SK-N-SH (cell line): ENCODE measurements at regions not wholly inside any gene's neighbourhood (a gene's known extent, or its start where the extent isn't known, plus 50 kb on each side); places are given as distances from the start of the nearest gene placed in this dataset.

Experiments
- CTCF ChIA-PET: fragments of 300-600, 350-600 bp; formaldehyde crosslinking; extraction: SDS; loops from one replicate; lab custom pipeline; 2021; lab: Yijun Ruan, JAX
- POLR2A ChIA-PET: fragments of 350-600 bp; sonication (Branson Sonifier 250); formaldehyde crosslinking; extraction: SDS; loops from one replicate; lab custom pipeline; 2020; ENCODE audit warnings: antibody characterized with exemption, inconsistent platforms; lab: Yijun Ruan, JAX
- DNase-seq: peaks from one replicate; pipeline ENCODE4 v3.0.0; 2012
- H2AFZ ChIP-seq: fragments of 200-600 bp; sonication (generic); 2 replicates; pipeline ENCODE4 v1.8.1; 2016; ENCODE audit warnings: antibody characterized with exemption, mild to moderate bottlenecking, low read depth
- H3F3A ChIP-seq: fragments of 200-600 bp; sonication (generic); replicated peaks from 2 replicates; pipeline ENCODE3; 2016; ENCODE audit warnings: antibody characterized with exemption, mild to moderate bottlenecking; ENCODE audit not compliant: insufficient read depth
- H3K27ac ChIP-seq, 2 experiments: fragments of 200-500 bp in 1 of 2; fragments of 200-600 bp in 1 of 2; sonication (Bioruptor generic) in 1 of 2; sonication (generic), shearing (Covaris generic) in 1 of 2; 2 replicates each; pipeline versions ENCODE4 v1.5.1 to v1.6.1; 2014 to 2016; ENCODE audit warnings: low read depth in 2 of 2, inconsistent platforms in 1 of 2, low read length in 1 of 2, mild to moderate bottlenecking in 1 of 2, mixed read lengths in 1 of 2
- H3K27me3 ChIP-seq: fragments of 200-600 bp; sonication (generic), shearing (Covaris generic); 2 replicates; pipeline ENCODE4 v1.6.1; 2016; ENCODE audit warnings: mixed run types; ENCODE audit not compliant: insufficient read depth
- H3K36me3 ChIP-seq, 2 experiments: fragments of 200-500 bp in 1 of 2; fragments of 200-600 bp in 1 of 2; sonication (Bioruptor generic) in 1 of 2; sonication (generic) in 1 of 2; replicated peaks in 1 of 2; 2 replicates each; pipeline versions ENCODE3 to v1.5.1; 2014 to 2016; ENCODE audit warnings: low read length in 1 of 2, mild to moderate bottlenecking in 1 of 2; ENCODE audit not compliant: insufficient read depth in 2 of 2, control insufficient read depth in 1 of 2
- H3K4me1 ChIP-seq, 2 experiments: fragments of 200-500 bp in 1 of 2; fragments of 200-600 bp in 1 of 2; sonication (Bioruptor generic) in 1 of 2; sonication (generic), shearing (Covaris generic) in 1 of 2; 2 replicates each; pipeline versions ENCODE4 v1.5.1 to v1.6.1; 2014 to 2016; ENCODE audit warnings: low read depth in 1 of 2, low read length in 1 of 2, mixed run types in 1 of 2; ENCODE audit not compliant: insufficient read depth in 2 of 2, control insufficient read depth in 1 of 2
- H3K4me2 ChIP-seq: fragments of 200-600 bp; sonication (generic), shearing (Covaris generic); 2 replicates; pipeline ENCODE4 v1.6.1; 2017; ENCODE audit warnings: mixed run types
- H3K4me3 ChIP-seq, 2 experiments: fragments of 200-500 bp in 1 of 2; fragments of 200-600 bp in 1 of 2; sonication (Bioruptor generic) in 1 of 2; sonication (generic), shearing (Covaris generic) in 1 of 2; 2 replicates each; pipeline versions ENCODE4 v1.5.1 to v1.8.1; 2014 to 2016; ENCODE audit warnings: low read depth in 2 of 2, inconsistent platforms in 1 of 2, low read length in 1 of 2, mild to moderate bottlenecking in 1 of 2, mixed read lengths in 1 of 2, moderate library complexity in 1 of 2
- H3K79me2 ChIP-seq: fragments of 200-600 bp; sonication (generic); 2 replicates; pipeline ENCODE4 v1.8.1; 2017; ENCODE audit warnings: mild to moderate bottlenecking; ENCODE audit not compliant: insufficient read depth
- H3K9ac ChIP-seq: fragments of 200-600 bp; sonication (generic); 2 replicates; pipeline ENCODE4 v1.6.1; 2017; ENCODE audit warnings: mixed run types
- H3K9me2 ChIP-seq: fragments of 200-600 bp; sonication (generic); 2 replicates; pipeline ENCODE4 v1.6.1; 2017; ENCODE audit warnings: mixed run types
- H3K9me3 ChIP-seq: fragments of 200-600 bp; sonication (generic); 2 replicates; pipeline ENCODE4 v1.6.1; 2017; ENCODE audit warnings: mixed run types, mild to moderate bottlenecking, moderate library complexity
- H4K20me1 ChIP-seq: fragments of 200-600 bp; sonication (generic); 2 replicates; pipeline ENCODE4 v1.6.1; 2017; ENCODE audit warnings: mild to moderate bottlenecking, mixed run types; ENCODE audit not compliant: insufficient read depth
- CHD2 ChIP-seq: fragments of 150-350 bp; IDR thresholded peaks from 2 replicates; pipeline ENCODE4 v1.6.1; 2018; ENCODE audit warnings: low read length; ENCODE audit not compliant: partially characterized antibody
- ELF1 ChIP-seq: IDR thresholded peaks from 2 replicates; pipeline ENCODE4 v1.4.0; 2012
- EP300 ChIP-seq, 2 experiments: IDR thresholded peaks; 2 replicates each; pipeline versions ENCODE4 v1.4.0 to v1.6.1; 2012; ENCODE audit warnings: borderline replicate concordance in 1 of 2, low read depth in 1 of 2, low read length in 1 of 2
- FOXM1 ChIP-seq: IDR thresholded peaks from 2 replicates; pipeline ENCODE4 v1.4.0; 2012; ENCODE audit warnings: low read depth, mild to moderate bottlenecking
- GABPA ChIP-seq: IDR thresholded peaks from 2 replicates; pipeline ENCODE4 v1.4.0; 2012; ENCODE audit warnings: low read depth, mild to moderate bottlenecking
- GATA2 ChIP-seq: sonication (generic); formaldehyde crosslinking; IDR thresholded peaks from 2 replicates; pipeline ENCODE4 v1.5.0; 2020; ENCODE audit warnings: mild to moderate bottlenecking, missing genetic modification reagents
- IRF3 ChIP-seq: fragments of 150-350 bp; IDR thresholded peaks from 2 replicates; pipeline ENCODE4 v1.6.1; 2016; ENCODE audit warnings: mild to moderate bottlenecking, low read depth, low read length
- JUND ChIP-seq: IDR thresholded peaks from 2 replicates; pipeline ENCODE4 v1.4.0; 2012
- MXI1 ChIP-seq: IDR thresholded peaks from 2 replicates; pipeline ENCODE4 v1.6.1; 2012; ENCODE audit warnings: mild to moderate bottlenecking, low read depth, low read length, improper control_type of control experiment
- NRF1 ChIP-seq: IDR thresholded peaks from 2 replicates; pipeline ENCODE4 v1.6.1; 2012; ENCODE audit warnings: low read depth, mild to moderate bottlenecking, low read length
- POLR2AphosphoS5 ChIP-seq: IDR thresholded peaks from 2 replicates; pipeline ENCODE4 v1.6.1; 2012; ENCODE audit warnings: low read depth, low read length
- RAD21 ChIP-seq: IDR thresholded peaks from 2 replicates; pipeline ENCODE4 v1.6.1; 2012; ENCODE audit warnings: mild to moderate bottlenecking, low read length
- REST ChIP-seq: IDR thresholded peaks from 2 replicates; pipeline ENCODE4 v1.6.1; 2012; ENCODE audit warnings: mild to moderate bottlenecking, low read depth, low read length, moderate library complexity
- RFX5 ChIP-seq: IDR thresholded peaks from 2 replicates; pipeline ENCODE4 v1.6.1; 2012; ENCODE audit warnings: mild to moderate bottlenecking, improper control_type of control experiment, low read length
- RXRA ChIP-seq: IDR thresholded peaks from 2 replicates; pipeline ENCODE4 v1.4.0; 2012; ENCODE audit warnings: low read depth, mild to moderate bottlenecking, borderline replicate concordance
- SMC3 ChIP-seq: IDR thresholded peaks from 2 replicates; pipeline ENCODE4 v1.6.1; 2012; ENCODE audit warnings: low read depth, low read length, improper control_type of control experiment
- TCF12 ChIP-seq: IDR thresholded peaks from 2 replicates; pipeline ENCODE4 v1.4.0; 2012
- YY1 ChIP-seq: IDR thresholded peaks from 2 replicates; pipeline ENCODE4 v1.4.0; 2012; ENCODE audit warnings: low read depth, mild to moderate bottlenecking
- ZBTB33 ChIP-seq: IDR thresholded peaks from 2 replicates; pipeline ENCODE4 v1.4.0; 2012; ENCODE audit warnings: low read depth, borderline replicate concordance
- WGBS: methylation state at CpG from one replicate; pipeline ENCODE4 v1.1.6; 2017; ENCODE audit warnings: low lambda C conversion rate; 5-methylcytosine and 5-hydroxymethylcytosine counted together
- TF ChIP-seq, protein P1 (sequence below): fragments of 150-350 bp; IDR thresholded peaks from 2 replicates; pipeline ENCODE4 v1.6.1; 2017; ENCODE audit warnings: antibody characterized with exemption, low read length, low read depth, borderline replicate concordance

GRCh38 chr15:25943831-25944230, 80.7 kb upstream of the ATP10A start:
- H3K79me2 ChIP-seq = no peaks in the 10 kb centered on the region
- WGBS = 39% methylated on average over 9 of the region's 9 CpGs
- H4K20me1 ChIP-seq = no peaks in the 10 kb centered on the region
- no peak overlapping the region for H3K9ac ChIP-seq
- ChIA-PET CTCF (interaction anchor here (4.1 kb wide), 1 partner anchor 10 kb away, joined by 18 read pairs; no protein-coding TSS in a partner anchor), POLR2A (no interaction called here)
- H3K36me3 ChIP-seq = no peaks in the 10 kb centered on the region
- no peak overlapping the region for H3K4me2 ChIP-seq
- no peaks in the 10 kb centered on the region for H3K27me3 ChIP-seq
- H3K9me3 ChIP-seq = no peaks in the 10 kb centered on the region
- no peak for DNase-seq
- no peak overlapping the region for H3K4me3 ChIP-seq
- H3F3A ChIP-seq = no peaks in the 10 kb centered on the region
- H2AFZ ChIP-seq = no peak overlapping the region
- H3K9me2 ChIP-seq = no peaks in the 10 kb centered on the region
- TF ChIP-seq YY1 (no peak), RXRA (no peak), NRF1 (no peak), RAD21 (no peak), SMC3 (no peak), ZBTB33 (no peak), EP300 (IDR thresholded peaks at IDR 0.05; ENCODE audit: borderline replicate concordance in 1 of 2, low read depth in 1 of 2, low read length in 1 of 2) (no peak), TCF12 (no peak), FOXM1 (no peak), JUND (no peak), GABPA (no peak), GATA2 (CRISPR knock-in tag) (no peak), CHD2 (no peak), MXI1 (no peak), RFX5 (no peak), REST (no peak), POLR2AphosphoS5 (no peak), IRF3 (no peak), ELF1 (no peak)
- TF ChIP-seq, protein P1, sequence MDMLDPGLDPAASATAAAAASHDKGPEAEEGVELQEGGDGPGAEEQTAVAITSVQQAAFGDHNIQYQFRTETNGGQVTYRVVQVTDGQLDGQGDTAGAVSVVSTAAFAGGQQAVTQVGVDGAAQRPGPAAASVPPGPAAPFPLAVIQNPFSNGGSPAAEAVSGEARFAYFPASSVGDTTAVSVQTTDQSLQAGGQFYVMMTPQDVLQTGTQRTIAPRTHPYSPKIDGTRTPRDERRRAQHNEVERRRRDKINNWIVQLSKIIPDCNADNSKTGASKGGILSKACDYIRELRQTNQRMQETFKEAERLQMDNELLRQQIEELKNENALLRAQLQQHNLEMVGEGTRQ = no peak
- TF ChIP-seq, all 33 proteins: peak for 0
- Histone ChIP-seq H3K4me1 (no peaks in the 10 kb centered on the region), H3K27ac (no peak overlapping the region)
